Non-pigmented ciliary epithelial cell (primary cell): ENCODE measurements at regions not wholly inside any gene's neighbourhood (a gene's known extent, or its start where the extent isn't known, plus 50 kb on each side); places are given as distances from the start of the nearest gene placed in this dataset.
A peak's percentile ranks its signal among the peaks of the same experiment; 100 is the strongest.

Source experiments
- DNase-seq: peaks from one replicate; pipeline ENCODE4 v3.0.0-alpha.2; 2010; ENCODE audit warnings: low read depth

DNA sequence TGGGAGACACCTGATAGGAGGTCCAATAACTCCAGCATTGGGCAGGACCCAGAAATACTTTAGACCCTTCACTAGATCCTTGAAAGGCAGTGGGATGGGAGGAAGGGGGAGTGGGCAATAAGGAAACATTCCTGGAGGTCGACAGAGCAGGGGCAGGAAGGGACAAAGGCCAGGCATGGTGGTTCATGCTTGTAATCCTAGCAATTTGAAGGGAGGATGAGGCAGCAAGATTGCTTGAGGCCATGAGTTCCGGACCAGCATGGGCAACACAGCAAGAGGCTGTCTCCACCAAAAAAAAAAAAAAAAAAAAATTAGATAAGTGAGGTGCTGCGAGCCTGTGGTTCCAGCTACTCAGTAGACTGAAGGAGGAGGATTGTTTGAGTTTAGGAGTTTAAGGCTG lies 134.9 kb downstream of the JCAD start:
- DNase-seq: no peak

DNA sequence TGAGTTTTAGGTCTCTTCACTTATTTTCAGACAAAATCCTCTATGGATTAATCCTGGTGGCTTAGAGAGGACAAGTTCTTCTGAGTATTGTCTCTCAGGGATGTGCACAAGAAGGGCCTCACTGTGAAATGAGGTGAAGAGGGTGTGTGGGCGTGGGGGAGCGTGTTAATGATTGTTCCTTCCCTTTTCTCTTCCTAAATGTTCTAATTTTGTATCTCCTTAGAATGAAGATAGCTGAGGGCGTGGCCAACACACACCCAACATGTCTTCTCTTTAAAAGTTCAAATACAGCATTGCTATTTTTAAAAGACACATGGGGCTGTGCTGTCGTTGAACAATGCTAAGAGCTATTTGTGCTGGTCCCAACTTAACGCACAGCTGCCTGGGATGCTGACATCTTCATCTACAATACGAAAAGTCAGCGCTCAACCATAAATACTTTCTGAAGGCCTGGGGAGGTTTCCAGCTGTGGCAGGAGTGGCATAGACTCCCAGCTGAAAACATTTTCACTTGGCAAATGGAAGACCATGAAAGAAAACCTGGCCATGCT lies 135.9 kb downstream of the JCAD start:
- DNase-seq: no peak

DNA sequence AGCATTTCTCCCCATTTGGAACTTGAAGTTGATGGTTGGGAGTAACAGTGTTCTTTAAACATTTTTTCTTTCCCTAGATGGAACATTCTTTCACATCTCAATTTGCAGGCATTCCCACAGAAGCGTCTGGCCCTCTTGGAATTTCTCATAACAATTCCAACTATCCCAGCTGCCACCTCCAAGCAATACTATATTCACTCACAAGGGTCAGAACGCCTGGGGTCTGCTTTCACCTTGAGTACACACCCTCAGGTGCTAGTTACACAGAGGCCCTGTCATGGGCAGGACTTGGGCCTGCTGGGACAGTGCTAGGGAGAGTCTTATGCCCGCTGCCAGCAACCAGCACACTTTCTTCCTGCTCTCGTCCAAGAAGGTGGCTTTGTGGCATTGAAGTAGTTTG lies 136.5 kb downstream of the JCAD start:
- no peak for DNase-seq

DNA sequence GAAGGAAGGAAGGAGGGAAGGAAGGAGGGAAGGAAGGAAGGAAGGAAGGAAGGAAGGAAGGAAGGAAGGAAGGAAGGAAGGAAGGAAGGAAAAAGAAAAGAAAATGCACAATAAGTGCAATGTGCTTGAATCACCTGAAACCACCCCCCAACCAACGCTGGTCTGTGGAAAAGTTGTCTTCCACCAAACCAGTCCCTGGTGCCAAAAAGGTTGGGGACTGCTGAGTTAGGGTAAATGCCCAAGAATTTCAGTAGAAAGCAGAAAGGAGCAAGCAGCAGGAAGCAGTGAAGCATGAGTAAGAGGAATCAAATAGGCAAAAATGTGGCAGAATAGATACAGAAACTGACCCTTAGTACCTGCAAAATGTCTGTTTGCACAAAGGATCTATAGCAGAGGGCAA lies 137.2 kb downstream of the JCAD start:
- DNase-seq: no peak

DNA sequence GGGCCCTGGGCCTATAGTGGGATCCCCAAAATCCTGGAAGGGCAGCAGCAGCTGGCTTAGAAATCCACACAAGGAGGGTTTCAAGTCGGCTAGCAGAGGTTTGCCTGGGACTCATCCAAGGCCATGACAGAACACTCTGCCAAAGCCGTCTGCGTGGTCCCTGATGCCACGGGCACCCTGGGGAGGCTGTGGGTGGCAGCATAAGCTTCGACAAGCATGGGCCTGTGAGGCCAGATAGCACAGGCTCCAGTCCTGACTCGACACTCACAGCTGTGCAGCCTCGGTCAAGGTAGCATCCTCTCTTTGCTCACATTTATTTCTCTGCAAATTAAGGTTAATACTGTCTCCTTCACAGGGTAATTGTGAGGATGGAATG lies 138.3 kb downstream of the JCAD start:
- no peak for DNase-seq

DNA sequence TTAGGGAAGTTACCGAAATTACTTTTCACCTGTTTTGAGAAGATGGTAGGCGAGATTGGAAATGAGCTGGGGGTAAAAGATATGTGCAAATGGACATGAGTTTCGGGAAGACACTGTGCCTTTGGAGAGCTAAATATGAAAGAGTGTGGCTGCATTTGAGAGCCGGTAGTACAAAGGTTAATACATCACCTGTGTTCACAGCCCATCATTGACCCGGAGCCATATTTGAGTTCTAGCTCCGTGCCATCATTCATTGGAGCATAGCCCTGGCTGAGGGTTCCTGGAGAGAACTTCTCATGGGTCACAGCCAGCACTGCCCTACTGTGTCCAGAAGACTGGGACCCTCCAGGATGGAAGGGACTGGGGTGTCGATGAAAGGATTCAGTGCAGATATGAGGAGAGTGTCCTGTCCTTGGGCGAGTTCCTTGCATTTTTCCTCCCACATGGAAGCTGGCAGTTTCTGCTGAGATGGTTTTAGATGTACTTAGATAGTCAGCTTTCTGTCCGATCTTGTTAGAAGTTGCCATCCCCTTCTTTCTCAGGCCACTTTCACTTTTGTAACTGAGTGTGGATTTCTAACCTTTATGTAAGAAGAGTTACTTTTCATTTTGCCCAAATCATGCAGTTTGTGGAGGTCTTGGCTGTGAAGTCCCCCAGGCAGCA lies 138.8 kb downstream of the JCAD start:
- DNase-seq: no peak

DNA sequence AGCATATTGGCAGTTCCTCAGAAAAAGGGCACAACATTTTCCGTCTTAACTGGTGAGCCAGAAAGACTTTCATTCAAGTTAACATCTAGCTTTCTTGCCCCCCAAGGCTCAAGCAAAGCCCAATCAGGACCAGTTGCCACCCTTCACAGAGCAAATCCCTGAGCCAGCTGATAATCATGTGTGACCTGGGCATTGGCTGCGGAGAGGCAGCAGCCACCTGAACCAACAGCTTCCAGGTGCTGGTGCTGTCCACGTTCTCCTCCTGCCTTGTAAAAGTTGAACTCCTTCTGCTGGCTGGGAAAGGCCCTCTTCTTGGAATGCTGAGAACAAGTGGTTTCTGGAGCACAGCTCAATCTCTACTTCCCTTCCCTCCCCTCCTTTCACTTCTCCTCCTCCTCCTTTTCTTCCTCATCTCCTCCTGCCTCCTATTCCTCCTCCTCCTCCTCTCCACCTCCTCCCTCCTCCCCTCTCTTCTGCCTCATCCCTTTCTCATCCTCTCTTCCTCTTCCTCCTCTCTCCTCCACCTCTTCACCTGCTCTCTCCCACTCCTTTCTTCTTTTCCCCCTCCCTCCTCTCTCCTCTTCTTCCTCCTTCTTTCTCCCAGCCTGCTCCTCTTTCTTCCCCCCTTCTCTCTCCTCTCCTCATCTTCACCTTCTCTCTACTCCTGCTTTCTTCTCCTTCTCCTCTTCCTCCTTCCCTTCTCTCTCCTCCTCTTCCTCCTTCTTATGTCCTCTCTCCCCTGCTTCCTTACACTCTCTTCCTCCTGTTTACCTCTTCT lies 140.6 kb downstream of the JCAD start:
- no peak for DNase-seq

DNA sequence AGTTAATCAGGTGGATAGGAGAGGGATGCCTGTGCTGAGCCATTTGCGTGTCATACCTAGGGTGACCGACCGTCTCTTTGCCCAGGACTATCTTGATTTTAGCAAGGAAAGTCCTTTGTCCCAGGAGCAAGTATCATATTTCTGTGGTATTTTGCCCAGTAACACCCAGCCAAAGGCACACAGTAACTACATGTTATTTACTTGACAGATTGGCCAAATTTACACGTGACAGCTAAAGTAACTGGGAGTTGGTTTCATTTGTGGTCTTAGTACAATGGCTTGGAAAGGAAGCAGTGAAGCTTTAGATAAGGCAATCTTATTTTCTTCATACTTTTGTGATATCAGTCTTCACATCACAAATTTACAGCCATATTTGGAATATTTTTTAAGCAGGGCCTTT lies 142.1 kb downstream of the JCAD start:
- no peak for DNase-seq

DNA sequence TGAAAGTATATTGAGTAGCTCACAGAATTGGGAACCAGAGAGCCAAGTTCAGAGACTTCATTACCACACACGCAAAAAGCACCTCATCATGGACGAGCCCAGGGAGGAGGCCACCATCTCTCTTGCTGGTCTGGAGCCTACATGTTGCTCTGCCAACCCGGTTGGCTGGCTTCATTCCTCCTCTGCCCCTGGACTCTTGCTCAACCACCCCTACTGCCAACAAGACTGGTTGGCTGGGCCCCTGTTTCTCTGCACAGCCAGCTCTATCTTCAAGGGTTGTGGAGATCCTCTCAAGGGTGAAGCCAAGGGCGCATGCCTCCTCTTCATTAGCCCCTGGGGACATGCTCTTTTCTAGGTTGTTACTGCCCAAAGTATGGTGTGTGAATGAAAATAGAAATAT lies 142.7 kb downstream of the JCAD start:
- DNase-seq: no peak

DNA sequence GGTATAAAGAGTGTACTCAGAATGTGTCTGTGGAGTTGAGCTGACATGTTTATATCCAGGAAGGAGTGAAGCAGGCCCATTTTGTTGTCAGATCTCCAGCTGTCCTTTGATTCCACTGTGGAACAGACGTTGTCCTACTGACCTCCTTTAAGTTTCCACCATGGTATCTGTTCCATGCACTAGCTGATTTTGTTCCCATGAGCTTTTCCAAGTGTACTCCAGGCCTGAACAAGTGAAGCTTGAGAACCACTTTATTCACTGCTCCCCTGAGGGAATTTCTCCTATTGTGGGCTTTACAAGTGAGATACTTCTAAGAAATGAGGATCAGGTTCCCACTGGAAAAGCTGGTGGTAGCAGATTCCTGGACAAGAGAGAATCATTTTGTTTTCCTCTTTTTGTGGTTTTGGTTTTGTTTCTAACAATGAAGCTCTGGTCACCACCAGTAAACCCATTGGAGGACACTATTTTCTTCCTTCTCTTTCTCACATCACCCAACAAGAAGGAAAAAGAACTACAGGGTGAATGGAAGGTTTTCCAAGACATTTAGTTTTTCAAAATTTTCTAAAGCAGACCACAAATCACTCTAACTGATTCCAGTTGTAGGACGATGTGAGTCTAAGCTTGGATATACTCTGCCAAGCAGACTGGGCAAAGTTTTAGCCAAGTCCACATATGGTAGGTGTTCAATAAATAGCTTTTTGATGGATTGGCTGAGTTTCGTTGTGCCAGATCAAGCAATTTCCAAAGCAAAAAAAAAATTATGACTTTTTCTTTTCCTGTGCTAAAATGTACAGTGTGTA lies 144.2 kb downstream of the JCAD start:
- DNase-seq: no peak

DNA sequence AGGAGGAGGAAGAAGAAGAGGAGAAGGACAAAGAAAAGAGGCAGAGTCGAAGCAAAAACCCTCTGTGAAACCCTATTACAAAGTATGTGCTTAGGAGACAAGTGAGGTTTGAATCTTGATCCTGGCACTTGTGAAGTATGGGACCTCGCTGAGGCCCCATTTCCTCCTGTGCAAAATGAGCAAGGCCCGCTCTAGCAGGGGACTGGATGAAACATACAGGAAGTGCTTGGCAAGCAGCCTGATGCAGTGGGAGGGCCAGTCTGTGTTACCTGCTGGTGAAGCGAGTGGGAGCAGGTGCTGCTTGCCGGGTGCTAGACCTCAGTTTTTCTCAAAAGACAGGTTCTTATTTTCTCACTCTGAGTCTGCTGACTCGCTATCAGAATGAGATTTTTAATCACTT lies 150.4 kb downstream of the JCAD start:
- no peak for DNase-seq

DNA sequence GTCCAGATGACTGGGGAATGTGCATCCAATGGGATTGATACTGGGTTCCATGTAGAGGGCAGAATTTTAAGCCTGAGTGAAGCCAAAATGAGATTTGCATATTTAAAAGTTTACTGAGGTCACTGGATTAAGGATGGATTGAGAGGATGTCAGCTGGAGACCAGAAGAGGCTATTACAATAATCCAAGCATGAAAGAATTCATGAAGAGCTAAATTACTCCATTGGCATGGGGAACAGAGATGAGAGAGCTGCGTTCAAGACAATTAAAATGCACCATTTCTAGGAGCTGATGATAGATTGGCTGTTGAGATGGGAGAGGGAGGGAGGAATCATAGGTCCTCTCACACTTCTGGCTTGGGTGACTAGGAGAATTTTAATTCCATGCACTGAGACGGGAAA lies 158.5 kb downstream of the JCAD start:
- DNase-seq: no peak

DNA sequence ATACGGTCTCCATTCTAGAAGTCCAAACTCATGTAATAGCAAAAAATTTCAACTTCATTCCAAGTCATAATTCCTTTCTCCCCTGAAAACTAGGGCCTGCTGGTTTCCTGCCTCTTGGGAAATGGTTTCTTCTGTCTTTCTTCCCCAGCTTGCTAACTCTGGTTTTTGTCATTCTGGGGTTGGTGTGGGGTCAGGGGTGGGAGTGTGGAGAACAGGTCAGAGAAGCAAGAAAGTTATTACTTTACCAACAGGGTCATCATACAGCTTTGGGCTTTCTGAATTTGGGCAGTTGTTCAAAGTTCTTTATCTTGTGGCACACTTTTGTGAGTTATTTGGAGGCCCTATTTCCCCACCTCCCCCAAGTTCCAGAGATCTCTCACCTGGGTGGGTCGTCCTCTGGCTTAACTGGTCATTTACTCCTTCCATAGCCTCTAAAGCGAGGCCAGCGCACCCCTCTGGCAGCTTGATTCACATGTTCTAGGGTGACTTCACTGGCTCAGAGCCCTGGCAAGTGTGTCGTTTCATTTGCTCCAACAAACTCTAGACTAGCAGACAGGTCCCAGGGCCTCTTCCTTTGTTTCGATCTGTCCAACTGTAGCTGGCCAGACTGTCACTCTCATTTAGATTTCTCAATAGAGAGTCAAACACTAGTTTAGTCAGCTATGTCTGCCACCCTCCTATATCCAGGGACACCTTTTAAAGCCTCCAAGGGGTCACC lies 161.2 kb downstream of the JCAD start:
- DNase-seq: no peak

DNA sequence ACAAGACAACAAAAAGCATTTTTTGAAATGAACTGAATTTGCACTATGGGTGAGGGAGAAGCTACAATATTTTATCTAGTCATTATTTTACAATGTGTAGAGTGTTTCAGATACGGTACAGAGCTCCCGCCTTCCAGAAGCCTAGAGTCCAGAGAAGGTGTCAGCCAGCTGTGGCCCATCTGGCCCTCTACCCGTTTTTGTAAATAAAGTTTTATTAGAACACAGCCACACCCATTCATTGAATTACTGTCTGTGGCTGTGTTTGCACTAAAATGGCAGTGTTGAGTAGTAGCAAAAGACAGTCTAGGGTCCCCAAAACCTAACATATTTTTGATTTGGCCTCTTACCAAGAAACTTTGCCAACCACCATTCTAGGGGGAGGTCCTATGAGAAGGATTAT lies 162.0 kb downstream of the JCAD start:
- DNase-seq: no peak

DNA sequence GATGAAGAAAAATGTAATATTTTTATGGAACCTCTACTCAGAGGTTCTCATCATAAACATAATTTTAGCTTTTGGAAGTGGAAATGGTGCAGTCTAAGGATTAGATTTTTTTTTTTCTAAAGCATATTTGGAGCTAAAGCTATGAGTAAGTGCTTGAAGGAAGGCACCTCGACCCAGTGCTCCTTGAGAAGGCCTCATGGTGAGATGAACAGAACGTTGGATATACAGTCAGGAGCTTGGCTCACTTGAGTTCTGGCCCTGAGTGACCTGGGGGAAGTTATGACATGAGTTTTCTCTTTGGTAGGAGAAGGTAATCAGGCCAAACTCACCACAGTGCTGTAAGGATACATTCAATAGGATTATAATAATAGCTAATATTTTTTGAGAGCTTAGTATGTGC lies 163.3 kb downstream of the JCAD start:
- peak; percentile 31 for DNase-seq

DNA sequence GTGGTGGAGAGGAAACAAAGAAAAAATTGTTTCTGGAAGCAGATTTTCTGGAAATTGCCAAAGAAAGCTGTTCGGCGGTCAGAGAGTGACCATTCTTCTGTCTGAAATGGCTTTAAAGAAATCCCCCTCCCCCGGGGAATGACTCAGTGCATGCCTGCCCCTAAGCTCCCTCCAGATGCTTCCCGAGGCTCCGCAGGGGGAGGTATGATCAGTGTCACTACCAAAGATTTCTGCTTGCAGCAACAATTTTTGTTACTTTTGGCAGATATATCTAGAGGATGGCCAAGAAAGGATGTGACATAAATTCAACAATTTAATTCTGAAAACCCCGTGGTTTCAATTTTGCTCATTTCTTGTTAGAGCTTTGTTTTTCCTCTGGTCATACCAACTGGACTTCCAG lies 163.9 kb downstream of the JCAD start:
- peak; percentile 88 for DNase-seq

DNA sequence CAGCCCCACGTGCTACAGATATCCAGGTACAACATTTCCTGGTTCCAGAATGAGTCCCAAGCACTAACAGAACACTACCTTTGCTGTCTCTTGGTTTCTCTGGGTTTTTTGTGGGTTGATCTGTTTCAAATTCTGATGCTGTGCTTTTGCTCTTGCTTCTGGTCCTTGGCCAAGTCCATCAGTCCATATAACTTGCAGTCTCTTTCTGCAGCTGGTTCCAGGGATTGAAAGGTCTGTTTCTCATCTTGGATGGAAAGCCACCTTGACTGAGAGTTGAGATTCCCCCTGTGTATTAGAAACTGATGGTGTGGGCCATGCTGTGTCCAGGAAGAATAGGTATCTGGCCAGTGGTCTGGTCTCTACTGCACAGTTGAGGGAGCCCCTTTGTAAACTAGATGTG lies 171.1 kb downstream of the JCAD start:
- no peak for DNase-seq

DNA sequence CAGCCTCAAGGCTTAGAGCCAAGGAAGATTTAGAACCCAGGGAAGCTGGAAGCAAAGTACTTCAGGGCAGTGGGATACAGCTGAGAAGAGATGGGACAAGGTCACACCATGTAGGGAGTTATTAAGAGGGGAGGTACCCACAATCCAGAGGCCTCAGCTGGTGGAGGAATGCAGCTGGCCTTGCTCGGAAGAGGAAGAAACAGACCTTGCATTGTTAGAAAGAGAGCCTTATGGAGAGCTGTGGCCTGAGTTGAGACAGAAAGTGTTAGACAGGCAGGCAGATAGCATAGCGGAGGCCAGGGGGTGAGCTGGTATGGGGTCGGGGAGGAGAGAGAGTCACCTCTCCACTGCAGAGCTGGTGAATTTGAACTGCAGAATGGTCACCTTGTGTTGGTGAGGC lies 173.1 kb downstream of the JCAD start:
- DNase-seq: no peak

DNA sequence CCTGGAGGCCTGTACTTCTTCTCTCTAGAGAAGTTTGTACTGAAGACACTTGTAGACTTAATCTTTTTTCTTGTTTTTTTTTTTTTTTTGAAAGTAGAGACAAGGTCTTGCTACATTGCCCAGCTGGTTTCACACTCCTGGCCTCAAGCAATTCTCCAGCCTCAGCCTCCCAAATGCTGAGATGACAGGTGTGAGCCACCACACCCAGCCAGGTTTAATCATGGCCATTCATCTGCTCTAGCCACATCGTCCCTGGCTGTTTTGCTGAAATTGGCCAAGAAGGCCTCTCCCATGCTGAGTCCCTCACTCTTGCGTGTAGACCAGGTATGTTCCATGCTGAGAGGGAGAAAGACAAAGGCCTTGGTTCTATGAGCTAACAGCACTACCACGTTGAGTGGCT lies 176.2 kb downstream of the JCAD start:
- DNase-seq: no peak

DNA sequence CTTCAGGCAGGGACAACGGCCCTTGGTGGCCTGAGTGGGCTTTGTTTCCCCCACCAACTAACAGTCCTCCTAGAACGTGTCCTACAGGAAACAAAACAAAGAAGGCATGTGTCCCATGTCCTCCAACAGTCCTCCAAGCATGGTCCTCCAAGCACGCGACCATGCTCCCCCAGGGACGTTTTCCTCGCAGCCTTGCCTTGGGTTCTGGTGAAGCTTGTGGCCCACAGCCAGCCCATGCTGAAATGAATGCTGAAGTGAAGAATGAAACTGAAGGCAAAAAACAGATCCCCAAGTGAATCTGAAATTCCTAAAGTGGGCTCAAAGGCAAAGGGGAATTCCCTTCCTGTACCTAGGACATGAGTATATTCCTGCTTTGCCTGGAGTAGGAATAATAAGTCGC lies 176.6 kb downstream of the JCAD start:
- DNase-seq: no peak

DNA sequence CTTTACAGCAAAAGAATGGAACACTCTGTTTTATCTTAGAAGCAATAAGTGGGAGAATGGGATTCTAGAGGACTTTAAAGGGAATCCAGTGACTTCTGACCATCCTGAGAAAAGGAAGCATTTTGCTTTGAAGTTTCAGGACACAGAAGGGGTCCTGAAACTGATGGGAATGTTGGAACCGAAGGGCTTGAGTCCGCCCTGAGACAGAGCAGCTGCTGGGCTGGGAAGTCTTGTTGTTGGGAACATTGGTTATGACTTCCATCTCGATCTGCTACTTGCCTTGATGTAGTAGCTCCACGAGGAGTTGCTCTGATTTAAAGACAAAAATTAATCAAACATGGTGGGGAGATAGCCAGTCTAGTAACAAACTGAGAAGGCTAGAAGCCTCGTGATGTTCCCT lies 177.6 kb downstream of the JCAD start:
- DNase-seq: no peak

DNA sequence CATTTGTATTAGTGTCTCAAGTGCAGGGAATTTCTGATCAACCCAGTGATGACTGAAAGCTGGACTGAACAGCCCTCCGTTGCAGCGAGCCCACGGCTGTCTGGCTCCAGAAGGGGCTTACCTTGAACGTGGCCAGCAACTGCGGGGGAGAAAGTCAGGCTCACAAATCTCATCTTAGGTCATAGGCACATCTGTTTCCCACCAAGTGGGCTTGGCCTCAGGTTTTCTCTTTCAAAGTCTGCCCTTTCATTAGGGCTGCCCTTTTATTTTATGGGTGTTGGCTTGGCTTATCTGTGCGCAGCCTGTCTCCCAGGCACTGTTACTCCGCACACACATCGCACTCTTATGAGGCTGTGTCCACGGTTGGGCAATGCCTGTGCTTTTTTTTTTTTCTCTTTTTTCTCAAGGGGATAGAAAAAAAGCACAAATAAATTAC lies 178.0 kb downstream of the JCAD start:
- DNase-seq: no peak
